HCT116 (cell line): ENCODE measurements at regions not wholly inside any gene's neighbourhood (a gene's known extent, or its start where the extent isn't known, plus 50 kb on each side); places are given as distances from the start of the nearest gene placed in this dataset.

ENCODE experiments used
- ATAC-seq: fragments of 200-7000 bp; cut with Tn5 transposase; 2 replicates; pipeline ENCODE4 v1.9.1; 2020; ENCODE audit warnings: mild to moderate bottlenecking, moderate library complexity
- BruUV-seq: library from RNA; stranded (reverse); fragments of 400-500 nt; replicated peaks from 2 replicates; lab custom pipeline; 2021; lab: Mats Ljungman, UMichigan
- CTCF ChIA-PET: fragments of 300-600 bp; sonication (Branson Sonifier 250); formaldehyde crosslinking; loops from one replicate; lab custom pipeline; 2021; ENCODE audit warnings: antibody characterized with exemption; lab: Charles Lee
- POLR2A ChIA-PET: fragments of 300-600, 350-600 bp; sonication (Branson Sonifier 250); formaldehyde crosslinking; loops from one replicate; lab custom pipeline; 2021; ENCODE audit warnings: antibody characterized with exemption; lab: Charles Lee
- RAD21 ChIA-PET, 2 experiments: fragments of 300-600 bp; sonication (Branson Sonifier 250); formaldehyde crosslinking; loops; one replicate each; lab custom pipeline; 2023; ENCODE audit warnings: low total read pairs in 2 of 2; ENCODE audit not compliant: uncharacterized antibody in 2 of 2, unreplicated experiment in 2 of 2, low non-redundant PET in 1 of 2; lab: Charles Lee
- DNase-seq: peaks from one replicate; pipeline ENCODE4 v3.0.0-alpha.2; 2010; ENCODE audit warnings: low read depth, low spot score
- H2AFZ ChIP-seq: fragments of 200-600 bp; shearing (Covaris generic), sonication (generic); 2 replicates; pipeline ENCODE4 v1.6.1; 2017; ENCODE audit warnings: low read depth, mixed run types, mixed read lengths, antibody characterized with exemption, low read length; ENCODE audit not compliant: poor library complexity, severe bottlenecking
- H3K27ac ChIP-seq: 2 replicates; pipeline ENCODE4 v1.5.1; 2012; ENCODE audit warnings: low read depth, low read length
- H3K27me3 ChIP-seq: fragments of 200-600 bp; sonication (generic); 2 replicates; pipeline ENCODE4 v1.6.1; 2016; ENCODE audit warnings: mixed run types, low read length, mixed read lengths; ENCODE audit not compliant: insufficient read depth
- H3K36me3 ChIP-seq, 2 experiments: fragments of 200-500 bp in 1 of 2; fragments of 200-600 bp in 1 of 2; sonication (Bioruptor generic) in 1 of 2; sonication (generic) in 1 of 2; 2 replicates each; pipeline versions ENCODE4 v1.5.1 to v1.6.1; 2014 to 2016; ENCODE audit warnings: low read length in 2 of 2, inconsistent platforms in 1 of 2, mixed read lengths in 1 of 2, mixed run types in 1 of 2; ENCODE audit not compliant: insufficient read depth in 2 of 2, control insufficient read depth in 1 of 2
- H3K4me1 ChIP-seq, 2 experiments: fragments of 200-600 bp in 1 of 2; sonication (generic) in 1 of 2; 2 replicates each; pipeline versions ENCODE4 v1.5.1 to v1.6.1; 2012 to 2017; ENCODE audit warnings: low read length in 2 of 2, inconsistent platforms in 1 of 2, mild to moderate bottlenecking in 1 of 2, mixed read lengths in 1 of 2, mixed run types in 1 of 2, moderate library complexity in 1 of 2; ENCODE audit not compliant: insufficient read depth in 2 of 2, control insufficient read depth in 1 of 2
- H3K4me2 ChIP-seq: fragments of 200-600 bp; sonication (generic); 2 replicates; pipeline ENCODE4 v1.6.1; 2017; ENCODE audit warnings: mixed run types, low read length, mixed read lengths
- H3K4me3 ChIP-seq, 2 experiments: fragments of 200-600 bp in 1 of 2; sonication (generic) in 1 of 2; replicated peaks in 1 of 2; 2 replicates each; pipeline ENCODE4 v1.5.1; 2011 to 2016; ENCODE audit warnings: low read length in 2 of 2, control low read depth in 1 of 2, low read depth in 1 of 2, mild to moderate bottlenecking in 1 of 2, mixed read lengths in 1 of 2, mixed run types in 1 of 2
- H3K79me2 ChIP-seq: fragments of 200-600 bp; sonication (generic); 2 replicates; pipeline ENCODE4 v1.6.1; 2017; ENCODE audit warnings: mild to moderate bottlenecking, mixed run types, low read length, moderate library complexity, mixed read lengths; ENCODE audit not compliant: insufficient read depth
- H3K9ac ChIP-seq: fragments of 200-600 bp; sonication (generic); 2 replicates; pipeline ENCODE4 v1.6.1; 2016; ENCODE audit warnings: low read length, mixed read lengths
- H3K9me2 ChIP-seq: fragments of 200-600 bp; sonication (generic), shearing (Covaris generic); 2 replicates; pipeline ENCODE4 v1.6.1; 2017; ENCODE audit warnings: mixed run types, mild to moderate bottlenecking, moderate library complexity; ENCODE audit not compliant: insufficient read depth
- H3K9me3 ChIP-seq, 2 experiments: fragments of 200-500 bp in 1 of 2; fragments of 200-600 bp in 1 of 2; sonication (Bioruptor generic) in 1 of 2; sonication (generic) in 1 of 2; 2 replicates each; pipeline ENCODE4 v1.6.1; 2014 to 2017; ENCODE audit warnings: low read length in 2 of 2, mixed read lengths in 2 of 2, inconsistent platforms in 1 of 2, low read depth in 1 of 2, mild to moderate bottlenecking in 1 of 2, mixed run types in 1 of 2, moderate library complexity in 1 of 2; ENCODE audit not compliant: control insufficient read depth in 1 of 2, insufficient read depth in 1 of 2
- H4K20me1 ChIP-seq: fragments of 200-600 bp; sonication (generic), shearing (Covaris generic); 2 replicates; pipeline ENCODE4 v1.6.1; 2017; ENCODE audit warnings: mixed run types, mild to moderate bottlenecking, moderate library complexity; ENCODE audit not compliant: insufficient read depth
- CBX3 ChIP-seq: IDR thresholded peaks from 2 replicates; pipeline ENCODE4 v1.6.1; 2012; ENCODE audit warnings: low read depth
- EGR1 ChIP-seq: IDR thresholded peaks from 2 replicates; pipeline ENCODE4 v1.6.1; 2012; ENCODE audit warnings: low read depth
- ELF1 ChIP-seq: IDR thresholded peaks from 2 replicates; pipeline ENCODE4 v1.6.1; 2012; ENCODE audit warnings: low read depth, borderline replicate concordance
- FOSL1 ChIP-seq: IDR thresholded peaks from 2 replicates; pipeline ENCODE4 v1.6.1; 2012; ENCODE audit warnings: low read depth
- POLR2A ChIP-seq: IDR thresholded peaks from 2 replicates; pipeline ENCODE4 v1.7.0; 2011; ENCODE audit warnings: borderline replicate concordance; ENCODE audit not compliant: insufficient read depth, insufficient read length; ENCODE audit errors: extremely low read depth
- REST ChIP-seq: IDR thresholded peaks from 2 replicates; pipeline ENCODE4 v1.6.1; 2012; ENCODE audit warnings: low read depth
- SIN3A ChIP-seq: IDR thresholded peaks from 2 replicates; pipeline ENCODE4 v1.6.1; 2012; ENCODE audit warnings: low read depth
- SP1 ChIP-seq: IDR thresholded peaks from 2 replicates; pipeline ENCODE4 v1.6.1; 2012; ENCODE audit warnings: low read depth
- SRF ChIP-seq: IDR thresholded peaks from 2 replicates; pipeline ENCODE4 v1.6.1; 2012; ENCODE audit warnings: low read depth
- TCF7L2 ChIP-seq: IDR thresholded peaks from 2 replicates; pipeline ENCODE4 v1.7.0; 2011; ENCODE audit warnings: borderline replicate concordance, inconsistent platforms; ENCODE audit not compliant: insufficient read depth, insufficient read length; ENCODE audit errors: extremely low read depth
- ZBTB33 ChIP-seq: IDR thresholded peaks from 2 replicates; pipeline ENCODE4 v1.6.1; 2011; ENCODE audit warnings: mild to moderate bottlenecking, low read length, moderate library complexity; ENCODE audit not compliant: insufficient replicate concordance; ENCODE audit errors: extremely low read depth
- ZNF274 ChIP-seq: fragments of 200-500 bp; sonication (Bioruptor generic); IDR thresholded peaks from 2 replicates; pipeline ENCODE4 v1.6.1; 2014; ENCODE audit warnings: mild to moderate bottlenecking, low read depth, low read length, inconsistent platforms
- intact Hi-C: fragments of 100-400 bp; cut with micrococcal nuclease; formaldehyde crosslinking; loops from 2 replicates; pipeline ENCODE4 v1.10.0; 2022

GRCh38 chr4:46515940-46516339 is 126.0 kb upstream of the GABRA2 start:
- ATAC-seq, result no peak
- TF ChIP-seq REST (no peak), ELF1 (no peak), CBX3 (no peak), EGR1 (no peak), FOSL1 (no peak)
- Histone ChIP-seq H3K9ac (no peak overlapping the region), H3K4me3 (no peak overlapping the region), H3K4me1 (no peaks in the 10 kb centered on the region), H3K36me3 (no peaks in the 10 kb centered on the region), H3K79me2 (no peaks in the 10 kb centered on the region), H3K9me3 (peaks cover 10 to 11% of the 10 kb centered on the region in 2 experiments; a peak in 2 of 4 replicates), H3K27ac (no peak overlapping the region), H2AFZ (no peak overlapping the region), H3K9me2 (no peaks in the 10 kb centered on the region), H4K20me1 (no peaks in the 10 kb centered on the region), H3K27me3 (no peaks in the 10 kb centered on the region), H3K4me2 (no peak overlapping the region)
- ChIA-PET RAD21 (no interaction called here), POLR2A (no interaction called here), CTCF (no interaction called here)
- intact Hi-C loops, result no loop called here
- no TSS peak for BruUV-seq
- DNase-seq, result no peak

DNA sequence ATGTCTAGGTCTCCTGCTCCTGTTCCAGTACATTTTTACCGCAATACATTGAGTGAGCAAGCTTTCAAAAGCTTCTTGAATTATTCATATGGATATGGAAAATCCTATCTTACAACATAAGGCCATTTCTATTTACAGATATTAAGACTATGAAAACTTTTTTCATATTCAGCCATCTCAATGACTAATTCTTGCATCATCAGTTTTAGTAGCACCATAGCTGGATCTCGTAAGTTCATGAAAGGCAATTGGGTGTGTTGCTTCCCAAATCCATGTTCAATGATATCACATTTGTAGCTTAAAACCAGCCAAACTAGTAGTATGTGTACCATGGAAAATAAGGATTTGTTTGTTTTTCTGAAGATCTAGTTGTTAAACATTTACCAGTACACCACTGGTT is 118.3 kb upstream of the GABRA2 start:
- H3K27me3 ChIP-seq, result no peaks in the 10 kb centered on the region
- no peak overlapping the region for H3K9ac ChIP-seq
- H3K9me3 ChIP-seq, result peaks cover 3 to 12% of the 10 kb centered on the region in 2 experiments; a peak in 2 of 4 replicates
- no peaks in the 10 kb centered on the region for H3K36me3 ChIP-seq
- no peak for DNase-seq
- ChIA-PET POLR2A (no interaction called here), CTCF (no interaction called here), RAD21 (no interaction called here)
- no peaks in the 10 kb centered on the region for H3K9me2 ChIP-seq
- H3K4me2 ChIP-seq, result no peak overlapping the region
- no peak for ATAC-seq
- no peaks in the 10 kb centered on the region for H3K79me2 ChIP-seq
- no peak overlapping the region for H2AFZ ChIP-seq
- intact Hi-C loops, result no loop called here
- no peak overlapping the region for H3K27ac ChIP-seq
- no TSS peak for BruUV-seq
- H3K4me3 ChIP-seq, result no peak overlapping the region
- no peaks in the 10 kb centered on the region for H4K20me1 ChIP-seq
- H3K4me1 ChIP-seq, result no peaks in the 10 kb centered on the region
- TF ChIP-seq REST, result no peak
- TF ChIP-seq TCF7L2, result no peak
- TF ChIP-seq SIN3A, result no peak
- TF ChIP-seq ZNF274, result no peak
- no peak for TF ChIP-seq SRF
- TF ChIP-seq SP1, result no peak
- TF ChIP-seq ZBTB33, result no peak
- TF ChIP-seq POLR2A, result no peak
- TF ChIP-seq CBX3, result no peak
